Kidney tubule cell (primary cell): ENCODE measurements at regions not wholly inside any gene's neighbourhood (a gene's known extent, or its start where the extent isn't known, plus 50 kb on each side); places are given as distances from the start of the nearest gene placed in this dataset.
"Not testable (repeated sequence)": the region's sequence is repeated elsewhere in the genome, so short reads cannot be mapped to it uniquely, and the experiment has no call there.

Experiments used
- DNase-seq: peaks from one replicate; pipeline ENCODE4 v3.0.0-alpha.2; 2018; ENCODE audit warnings: low spot score

DNA sequence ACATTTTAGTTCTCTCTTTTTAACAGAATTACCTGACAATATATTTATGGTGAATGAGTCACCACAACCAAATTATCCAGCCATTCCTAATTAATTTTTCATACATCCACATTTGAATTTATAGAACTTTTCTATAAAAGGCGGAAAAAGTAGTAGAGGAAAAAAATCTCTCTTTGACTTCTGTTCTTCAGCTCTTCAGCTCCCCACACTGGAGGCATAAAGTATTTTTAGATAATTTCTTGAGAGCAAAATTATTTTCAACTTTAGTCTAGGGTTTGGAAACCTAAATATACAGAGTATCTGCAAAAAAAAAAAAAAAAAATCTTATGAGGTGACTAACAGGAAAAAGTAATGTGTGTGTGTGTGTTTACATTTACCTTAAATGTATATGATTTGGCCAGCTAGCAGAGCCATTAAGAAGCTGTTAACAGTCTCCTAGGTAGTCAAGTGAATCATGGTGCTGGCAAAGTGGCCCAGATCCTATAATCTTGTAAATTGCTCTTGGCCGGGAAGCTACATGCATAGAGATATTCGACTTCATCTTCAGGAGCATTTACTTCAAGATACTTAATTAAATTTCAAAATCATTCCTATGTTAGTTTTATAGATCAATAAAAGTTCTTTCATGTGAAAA, 383.1 kb upstream of the STEAP1 start:
- no peak for DNase-seq

DNA sequence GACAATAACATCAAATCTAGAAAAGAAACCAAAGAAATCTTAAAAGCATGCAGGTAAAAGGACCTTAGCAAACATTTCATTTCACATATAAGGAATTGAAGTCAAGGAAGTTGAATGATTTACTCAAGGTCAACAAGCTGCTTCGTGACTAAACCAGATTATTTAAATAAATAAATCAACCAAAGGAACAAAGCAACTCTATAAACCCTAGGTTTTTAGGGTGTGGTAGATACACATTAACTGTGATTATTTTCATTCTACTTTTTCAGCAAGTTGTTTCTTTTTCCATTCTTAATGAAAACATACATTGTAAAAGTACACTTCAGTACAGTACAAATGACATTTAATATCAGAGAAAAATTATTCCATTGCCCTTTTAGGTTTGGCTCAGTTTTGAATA, 382.0 kb upstream of the STEAP1 start:
- peak; percentile 43 for DNase-seq

DNA sequence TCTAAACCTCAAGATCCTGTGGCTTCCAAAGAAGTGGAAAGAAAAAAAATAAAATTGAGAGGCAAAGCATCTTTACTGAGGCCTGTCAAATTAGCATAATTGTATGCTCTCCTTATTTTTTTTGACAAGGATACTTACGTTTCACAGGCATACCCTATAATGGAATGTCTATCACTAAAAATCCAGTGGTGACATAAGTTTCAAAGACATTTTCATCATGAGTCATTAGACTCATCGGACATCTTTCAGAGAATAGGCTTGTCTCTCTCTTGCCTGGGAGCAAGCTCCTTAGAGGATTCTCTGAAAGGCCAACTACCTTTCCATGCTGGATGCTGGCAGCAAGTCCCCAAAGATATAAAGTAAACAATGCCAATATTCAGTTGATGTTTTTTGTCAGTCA, 380.7 kb upstream of the STEAP1 start:
- DNase-seq: peak; percentile 31

DNA sequence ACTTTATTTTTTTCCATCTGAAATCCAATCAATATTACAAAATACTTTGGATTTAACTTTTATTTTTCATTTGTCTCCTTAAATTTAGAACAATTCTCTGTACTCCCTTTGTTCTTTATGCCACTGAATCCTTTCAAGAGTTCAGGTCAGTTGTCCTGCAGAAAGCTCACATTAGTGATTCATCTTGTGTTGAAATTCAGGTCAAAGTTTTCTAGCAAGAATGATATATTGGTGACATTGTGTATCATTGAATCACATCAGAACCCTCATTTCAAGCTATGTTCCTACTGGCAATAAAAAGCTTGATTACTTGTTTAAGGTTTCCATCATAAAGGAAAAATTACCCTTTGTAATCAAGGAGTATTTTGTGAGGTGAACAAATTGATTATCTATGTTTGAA, 378.8 kb upstream of the STEAP1 start:
- peak; percentile 12 for DNase-seq

DNA sequence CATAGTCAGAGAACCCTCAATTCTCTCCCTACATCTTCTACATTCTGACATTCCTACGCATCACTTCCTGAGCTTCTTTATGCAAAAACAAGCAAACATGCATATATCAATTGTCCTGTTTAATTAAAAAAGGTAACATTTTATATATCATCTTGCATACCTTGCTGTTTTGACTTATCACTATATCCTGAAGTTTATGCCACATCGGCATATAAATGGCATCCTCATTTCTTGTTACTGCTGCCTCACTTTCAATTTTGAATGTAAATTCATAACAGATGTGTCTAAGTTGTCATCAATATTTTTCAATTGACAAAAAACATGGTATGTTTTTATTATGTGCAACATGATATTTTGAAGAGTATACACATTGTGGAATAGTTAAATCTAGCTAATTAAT, 377.3 kb upstream of the STEAP1 start:
- no peak for DNase-seq

DNA sequence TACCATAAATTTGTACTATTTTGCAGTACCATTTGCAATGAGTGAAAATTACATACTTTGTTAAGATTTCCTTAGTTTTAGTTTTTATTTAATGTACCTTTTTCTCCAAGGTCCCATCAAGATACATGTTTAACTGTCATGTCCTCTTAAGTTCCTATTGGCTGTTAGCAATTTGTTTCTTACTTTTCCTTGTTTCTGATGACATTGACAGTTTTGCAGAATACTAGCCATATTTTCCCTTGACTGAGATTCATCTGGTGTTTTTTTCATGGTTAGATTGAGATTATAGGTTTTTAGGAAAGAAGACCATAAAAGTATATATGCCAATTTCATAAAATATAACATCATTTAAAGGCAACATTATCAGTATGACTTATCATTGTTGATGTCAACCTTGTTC, 376.8 kb upstream of the STEAP1 start:
- DNase-seq: no peak

DNA sequence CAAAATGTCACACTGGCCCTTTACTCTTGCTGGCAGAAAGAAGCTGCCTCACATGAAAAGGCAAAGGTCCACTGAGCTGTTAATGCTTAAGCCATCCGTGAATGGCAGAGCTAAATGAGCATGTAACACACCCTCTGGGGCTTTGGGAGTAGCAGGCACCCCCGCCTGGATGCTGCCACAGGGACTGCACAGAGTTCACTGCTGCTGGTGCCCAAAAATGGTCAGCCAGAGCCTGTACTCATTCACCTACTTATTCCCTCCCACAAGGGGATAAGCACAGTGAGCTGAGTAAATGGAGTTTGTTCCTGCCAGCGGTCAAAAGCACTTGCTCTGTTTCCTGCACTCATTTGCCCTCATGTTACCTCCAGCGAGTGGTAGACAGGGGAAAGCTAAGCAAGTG, 374.0 kb upstream of the STEAP1 start:
- peak; percentile 87 for DNase-seq

DNA sequence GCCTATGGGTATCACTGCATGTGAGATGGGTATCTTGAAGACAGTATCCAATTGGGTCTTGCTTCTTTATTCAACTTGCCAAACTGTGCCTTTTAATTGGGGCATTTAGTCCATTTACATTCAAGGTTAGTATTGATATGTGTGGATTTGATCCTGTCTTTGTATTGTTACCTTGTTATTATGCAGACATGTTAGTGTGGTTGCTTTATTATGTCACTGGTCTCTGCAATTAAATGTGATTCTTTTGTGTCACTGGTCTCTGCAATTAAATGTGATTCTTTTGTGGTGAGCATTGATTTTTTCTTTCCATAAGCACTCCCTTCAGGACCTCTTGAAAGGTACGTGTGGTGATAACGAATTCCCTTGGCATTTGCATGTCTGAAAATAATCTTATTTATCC, 357.8 kb upstream of the STEAP1 start:
- DNase-seq: no peak

DNA sequence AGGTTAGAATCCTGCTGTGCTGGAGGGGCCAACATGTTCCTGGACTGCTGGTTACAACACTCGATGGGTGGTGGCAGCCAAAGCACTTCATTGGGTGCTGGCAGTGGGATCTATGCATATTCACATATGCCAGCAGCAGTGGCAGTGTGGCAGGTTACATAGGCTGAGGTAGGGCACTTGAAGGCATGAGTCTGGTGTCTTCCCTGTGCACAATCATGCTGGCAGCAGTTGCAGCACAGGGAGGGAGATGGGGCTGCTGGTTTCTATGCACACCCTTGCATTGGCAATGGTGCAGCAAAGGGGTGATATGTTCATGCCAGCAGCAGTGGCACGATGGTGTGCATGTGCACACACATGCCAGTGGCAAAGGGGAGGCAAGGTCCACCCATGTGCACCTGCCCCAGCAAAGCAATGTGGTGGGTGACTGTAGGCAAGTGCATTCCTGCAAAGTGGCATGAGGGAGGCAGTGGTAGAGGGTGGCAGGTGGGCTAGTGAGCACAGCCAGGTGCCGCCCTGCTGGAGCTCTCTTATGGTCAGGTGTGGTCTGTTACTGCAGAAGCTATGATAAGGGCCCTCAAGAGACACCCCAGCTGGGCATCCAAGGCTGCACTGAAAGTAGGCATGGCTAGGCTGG, 356.2 kb upstream of the STEAP1 start:
- no peak for DNase-seq

DNA sequence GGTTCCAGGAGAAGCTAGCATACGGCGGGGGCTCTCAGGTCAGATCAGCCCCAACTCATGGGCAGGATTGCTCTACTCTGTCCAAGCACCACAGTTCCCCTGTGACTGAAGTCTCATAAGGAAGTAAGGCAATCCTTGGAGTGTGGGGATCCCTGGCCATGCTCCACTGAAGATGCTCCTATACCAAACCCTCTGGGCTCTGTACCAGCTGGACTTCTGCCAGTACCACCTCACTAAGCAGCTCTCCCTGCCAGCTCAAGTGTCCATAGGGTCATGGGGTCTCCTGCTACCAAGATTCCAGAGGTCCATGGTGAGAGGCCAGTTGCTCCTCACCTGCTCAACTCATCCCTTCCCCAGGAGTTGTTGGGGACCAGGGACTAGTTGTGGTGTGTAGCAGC, 355.7 kb upstream of the STEAP1 start:
- DNase-seq: peak; percentile 58

DNA sequence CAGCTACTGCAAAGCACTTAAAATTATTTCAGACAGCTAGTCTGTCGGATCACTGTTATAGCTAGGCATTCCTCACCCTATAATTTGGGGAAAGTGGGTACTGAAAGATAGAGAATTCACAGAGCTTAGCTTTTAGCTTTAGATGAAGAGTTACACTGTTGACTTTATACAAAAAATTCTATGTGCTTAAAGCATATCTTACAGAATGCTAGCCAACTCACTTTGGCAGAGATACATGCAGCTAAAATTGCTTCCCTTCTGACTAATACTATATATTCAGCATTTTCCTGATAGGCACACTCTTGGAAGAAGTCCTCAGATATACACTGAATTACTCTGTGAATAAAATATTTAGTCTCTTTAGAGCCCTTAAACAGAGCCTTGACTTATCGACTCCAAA, 353.5 kb upstream of the STEAP1 start:
- DNase-seq: no peak

DNA sequence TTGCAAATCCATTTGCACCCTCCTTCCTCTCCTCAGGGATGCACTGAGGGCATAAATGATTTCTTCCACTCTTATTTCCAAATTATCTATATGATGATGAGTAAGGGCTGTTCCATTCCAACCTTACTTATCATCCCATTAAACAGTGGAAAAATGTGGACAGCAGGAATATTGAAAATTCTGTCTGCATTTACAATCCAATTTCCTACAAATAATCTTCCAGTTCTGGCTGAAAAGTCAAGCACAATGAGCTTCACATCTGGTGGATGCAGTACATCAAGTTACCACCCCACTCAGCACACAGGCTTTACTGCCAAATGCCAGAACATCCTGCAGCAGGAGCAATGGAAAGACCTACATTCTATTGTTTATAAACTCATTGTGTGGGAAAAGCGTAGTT, 345.0 kb upstream of the STEAP1 start:
- DNase-seq: no peak

DNA sequence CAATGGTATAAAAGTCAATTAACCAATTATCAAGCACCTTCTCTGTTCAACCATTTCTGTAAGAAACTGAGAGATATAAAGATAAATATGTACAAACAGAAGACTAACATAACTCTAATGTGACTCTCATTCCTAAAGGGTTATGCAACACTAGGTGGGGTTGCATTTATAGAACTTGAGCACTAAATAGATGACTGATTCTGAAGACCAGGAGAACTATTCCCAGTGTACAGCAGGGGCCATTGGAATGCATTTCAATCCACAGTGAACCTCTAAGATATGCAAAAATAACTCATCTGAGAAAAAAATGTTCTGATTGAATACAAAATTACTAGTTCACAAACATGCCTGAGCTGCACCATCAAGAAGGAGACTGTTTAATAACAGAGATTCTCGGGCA, 341.2 kb upstream of the STEAP1 start:
- DNase-seq: peak; percentile 69

DNA sequence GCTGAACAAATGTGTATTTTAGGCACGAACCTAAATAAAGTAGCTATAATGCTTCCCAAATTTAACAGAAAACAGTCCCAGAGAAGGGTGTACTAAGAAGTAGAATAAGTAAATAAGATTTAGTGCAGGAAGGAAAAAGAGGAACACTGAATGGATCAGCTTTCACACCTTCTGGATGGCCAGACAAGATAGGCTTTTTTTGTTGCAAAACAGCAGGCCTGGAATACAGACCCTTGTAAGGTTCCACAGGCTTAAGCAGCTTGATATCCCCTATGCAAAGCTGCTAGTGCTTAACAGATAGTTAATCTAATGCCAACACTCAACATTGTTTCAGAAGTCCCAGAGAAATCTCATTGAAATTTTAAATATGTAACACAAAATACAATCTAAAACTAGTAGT, 328.1 kb upstream of the STEAP1 start:
- DNase-seq: no peak

DNA sequence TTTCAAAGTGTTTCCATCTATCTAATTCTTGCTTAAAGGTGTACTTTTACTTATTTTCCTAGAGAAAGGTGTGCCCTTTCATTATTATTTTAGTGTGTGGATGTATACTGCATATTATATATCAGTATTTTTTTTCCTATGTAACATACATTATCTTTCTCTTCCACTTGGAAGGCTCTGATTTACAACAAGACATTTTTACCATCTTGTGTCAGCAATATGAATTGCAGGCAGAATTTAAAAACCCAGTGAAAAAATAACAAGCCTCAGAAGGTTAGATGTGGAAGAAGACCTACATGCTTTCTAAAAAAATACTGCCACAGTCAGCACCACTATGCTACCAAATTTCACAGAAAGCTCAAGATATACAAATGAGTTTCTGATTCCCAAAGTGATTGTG, 327.7 kb upstream of the STEAP1 start:
- DNase-seq: no peak

DNA sequence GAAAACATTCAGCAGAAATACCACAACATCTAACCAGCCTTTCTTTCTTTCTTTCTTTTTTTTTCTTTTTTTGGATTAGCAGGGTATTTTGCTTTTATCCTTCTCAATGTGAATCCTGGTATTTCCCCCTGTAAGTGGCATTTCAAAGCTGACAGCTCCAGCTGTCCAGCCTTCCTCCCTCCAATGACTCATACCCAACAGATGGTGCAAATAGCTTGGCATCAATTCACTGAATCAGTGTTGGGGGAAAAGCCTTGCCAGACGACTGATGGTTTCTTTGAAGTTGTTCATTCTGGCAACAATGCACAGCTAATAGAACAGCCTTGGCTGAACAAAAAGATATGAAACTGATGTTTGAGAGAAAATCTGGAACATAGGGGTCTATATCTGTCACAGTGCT, 316.8 kb upstream of the STEAP1 start:
- peak; percentile 55 for DNase-seq

DNA sequence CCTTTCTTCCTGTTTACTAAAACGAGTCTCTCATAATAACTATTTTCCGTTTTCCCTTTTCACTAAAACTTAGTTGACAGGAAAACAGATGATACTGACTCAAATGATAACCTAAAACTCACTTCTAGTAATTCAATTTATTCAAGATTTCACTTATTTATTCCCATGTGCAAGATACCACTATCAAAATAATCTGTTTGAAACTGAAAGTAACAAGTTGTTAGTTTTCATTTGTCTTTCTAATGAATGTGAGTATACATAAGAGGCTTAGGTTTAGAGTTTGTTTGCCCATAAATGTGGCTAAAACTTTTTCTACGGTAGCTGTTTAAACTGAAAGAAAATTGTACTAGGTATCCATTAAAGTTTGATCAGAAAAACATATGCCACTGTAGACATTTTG, 314.9 kb upstream of the STEAP1 start:
- no peak for DNase-seq

DNA sequence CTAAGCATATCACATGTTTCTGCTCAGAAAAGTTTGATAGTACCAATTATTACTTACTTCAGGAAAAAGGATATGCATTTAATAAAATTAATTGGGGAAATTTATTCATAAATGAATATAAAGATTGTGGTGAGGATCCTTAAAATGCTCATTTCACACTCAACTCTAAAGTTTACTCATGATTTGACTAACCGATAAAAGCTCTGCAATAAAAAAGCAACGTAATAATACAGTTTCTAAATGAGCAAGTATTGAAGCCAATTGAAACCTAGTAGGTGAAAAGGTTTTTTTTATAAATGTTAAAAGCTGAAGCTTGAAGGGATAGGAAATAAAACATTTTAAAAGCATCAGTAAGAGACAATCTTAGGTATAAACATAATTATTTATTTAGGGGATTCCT, 308.3 kb upstream of the STEAP1 start:
- no peak for DNase-seq

DNA sequence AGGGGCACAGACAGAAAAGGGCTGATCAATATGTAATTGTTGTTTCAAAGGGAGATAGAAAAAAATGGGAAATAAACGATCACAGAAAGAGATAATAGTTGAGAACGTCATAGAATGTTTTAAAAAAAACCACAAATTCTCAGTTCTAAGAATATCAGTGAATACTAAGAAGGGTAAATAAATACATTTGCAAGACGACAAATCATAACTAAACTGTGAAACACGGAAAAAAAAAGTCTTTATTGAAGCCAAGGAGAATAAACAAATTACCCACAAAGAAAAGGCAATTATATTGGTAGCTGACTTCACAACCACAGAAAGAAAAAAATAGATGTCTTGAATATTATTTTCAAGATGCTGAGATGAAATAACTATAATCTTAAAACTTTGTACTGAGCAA, 305.2 kb upstream of the STEAP1 start:
- DNase-seq: no peak

DNA sequence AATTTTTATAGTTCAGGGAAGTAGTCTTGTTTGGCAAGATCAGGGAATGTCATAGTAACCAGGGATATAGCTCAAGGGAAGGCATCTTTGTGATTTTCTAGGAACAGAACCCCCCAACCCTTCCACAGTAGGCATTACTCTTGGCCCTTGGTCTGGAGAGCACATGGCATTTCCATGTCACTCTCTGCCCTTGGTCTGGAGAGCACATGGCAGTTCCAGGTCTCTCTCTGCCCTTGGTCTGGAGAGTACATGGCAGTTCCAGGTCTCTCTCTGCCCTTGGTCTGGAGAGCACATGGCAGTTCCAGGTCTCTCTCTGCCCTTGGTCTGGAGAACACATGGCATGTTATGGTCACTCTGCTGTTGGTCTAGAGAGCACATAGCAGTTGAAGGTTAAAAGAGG, 297.2 kb upstream of the STEAP1 start:
- DNase-seq: not testable (repeated sequence)

DNA sequence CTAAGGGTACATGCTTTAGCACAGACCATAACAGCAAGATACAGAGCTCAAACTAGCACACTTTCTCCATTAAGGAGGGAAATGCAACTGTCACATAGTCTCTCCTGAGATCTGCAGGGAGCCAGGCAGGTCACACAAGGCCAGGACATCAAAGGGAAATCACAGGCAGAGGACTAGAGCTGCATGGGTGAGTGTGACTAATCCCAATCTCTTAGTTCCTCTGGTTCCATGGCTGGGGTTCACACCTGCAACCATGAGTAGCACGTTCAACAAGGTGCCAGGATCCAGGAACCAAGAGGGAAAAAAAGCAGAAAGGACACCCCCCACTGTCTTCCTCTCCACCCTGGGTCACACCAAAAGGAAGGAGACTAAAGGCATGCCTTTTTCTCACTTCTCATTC, 296.5 kb upstream of the STEAP1 start:
- DNase-seq: no peak

DNA sequence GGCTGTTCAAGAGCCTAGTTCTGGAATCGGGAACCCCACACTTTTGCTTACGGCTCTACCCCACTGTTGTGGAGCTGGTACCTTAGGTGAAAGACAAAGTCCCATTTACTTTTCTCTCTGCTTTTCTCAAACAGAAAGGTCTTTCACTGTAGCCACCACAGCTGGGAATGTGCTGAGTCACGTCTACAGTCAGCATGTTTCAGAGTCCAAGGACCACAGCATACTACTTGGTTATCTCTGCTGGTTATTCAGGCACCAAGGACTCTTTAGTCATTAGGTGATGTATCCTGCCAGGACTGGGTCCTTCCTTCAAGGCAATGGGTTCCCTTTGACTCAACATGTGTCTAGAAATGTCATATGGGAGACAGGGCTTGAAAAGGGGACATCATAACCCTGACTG, 266.8 kb upstream of the STEAP1 start:
- peak; percentile 61 for DNase-seq

DNA sequence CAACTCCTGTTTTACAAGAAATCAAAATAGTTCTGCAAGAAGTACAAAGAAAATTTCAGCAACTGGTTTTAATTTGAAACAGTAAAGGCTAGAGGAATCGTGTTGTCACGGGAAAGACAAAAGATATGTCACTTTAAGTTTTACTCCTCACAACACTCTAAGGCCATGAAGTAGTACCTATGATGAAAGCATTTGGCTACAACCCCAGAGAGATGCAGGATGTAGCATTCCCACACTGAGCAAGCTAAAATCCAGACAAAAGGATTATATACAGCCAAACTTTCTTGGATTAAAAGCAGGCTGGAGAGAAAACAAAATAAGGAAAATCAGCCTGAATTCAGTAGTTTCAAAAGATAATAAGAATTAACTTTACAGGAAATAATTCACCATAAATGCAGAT, 245.5 kb upstream of the STEAP1 start:
- no peak for DNase-seq

DNA sequence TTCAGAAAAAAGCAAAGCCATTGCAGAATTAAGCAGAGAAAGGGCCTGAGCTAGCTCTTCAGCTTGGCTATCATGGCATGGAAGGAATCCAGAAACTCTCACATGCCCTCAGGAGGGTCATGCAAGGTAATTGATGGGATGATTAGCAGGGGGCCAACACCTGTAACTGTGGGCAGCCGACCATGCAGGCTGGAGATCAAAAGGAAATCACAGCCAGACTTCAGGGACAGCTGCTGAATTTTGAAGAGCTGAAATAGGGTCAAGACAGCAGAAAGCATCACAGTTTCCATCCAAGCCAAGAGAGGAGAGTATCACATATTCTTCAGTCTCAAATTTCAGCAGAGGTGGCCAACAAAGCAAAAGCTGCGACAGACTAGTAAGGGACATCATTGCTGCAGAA, 239.6 kb upstream of the STEAP1 start:
- no peak for DNase-seq
